H1 (cell line): ENCODE measurements at regions not wholly inside any gene's neighbourhood (a gene's known extent, or its start where the extent isn't known, plus 50 kb on each side); places are given as distances from the start of the nearest gene placed in this dataset.

Experiments used
- TF ChIP-seq, protein P1 (sequence below): IDR thresholded peaks from 2 replicates; pipeline ENCODE4 v1.6.1; 2011; ENCODE audit warnings: low read length, improper control_type of control experiment

DNA sequence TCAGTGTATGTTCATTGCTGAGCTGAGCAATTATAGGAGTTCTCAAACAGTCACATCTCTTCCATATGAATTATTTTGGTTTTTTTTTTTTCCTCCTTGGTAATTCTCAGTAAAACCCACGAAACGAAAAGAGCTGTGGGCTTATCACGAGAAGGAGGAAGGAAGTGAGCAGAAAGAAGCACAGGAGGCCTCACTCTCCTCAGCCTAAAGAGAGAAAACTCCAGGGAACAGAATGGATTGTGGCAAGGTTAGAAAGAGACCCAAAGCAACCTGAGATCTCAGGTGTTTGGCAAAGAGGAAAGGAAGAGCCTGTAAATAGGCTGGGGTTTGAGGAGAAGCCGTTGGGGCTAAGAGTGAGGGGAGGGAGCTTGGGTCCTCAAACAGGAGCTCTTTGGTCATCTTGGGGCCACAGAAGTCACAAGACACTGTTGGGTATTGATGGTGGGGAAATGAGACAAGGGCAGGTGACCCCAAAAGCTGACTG, 67.8 kb upstream of the CITED2 start (continued):
- TF ChIP-seq, protein P1, sequence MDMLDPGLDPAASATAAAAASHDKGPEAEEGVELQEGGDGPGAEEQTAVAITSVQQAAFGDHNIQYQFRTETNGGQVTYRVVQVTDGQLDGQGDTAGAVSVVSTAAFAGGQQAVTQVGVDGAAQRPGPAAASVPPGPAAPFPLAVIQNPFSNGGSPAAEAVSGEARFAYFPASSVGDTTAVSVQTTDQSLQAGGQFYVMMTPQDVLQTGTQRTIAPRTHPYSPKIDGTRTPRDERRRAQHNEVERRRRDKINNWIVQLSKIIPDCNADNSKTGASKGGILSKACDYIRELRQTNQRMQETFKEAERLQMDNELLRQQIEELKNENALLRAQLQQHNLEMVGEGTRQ: no peak
